WERI-Rb-1 (cell line): ENCODE measurements at regions not wholly inside any gene's neighbourhood (a gene's known extent, or its start where the extent isn't known, plus 50 kb on each side); places are given as distances from the start of the nearest gene placed in this dataset.

Experiments used
- DNase-seq: peaks from one replicate; pipeline ENCODE4 v3.0.0-alpha.2; 2020
- H3K27ac ChIP-seq: fragments of 250-450 bp; sonication (Bioruptor Pico); 2 replicates; pipeline ENCODE4 v1.5.1; 2020; ENCODE audit warnings: mild to moderate bottlenecking, moderate library complexity
- H3K27me3 ChIP-seq: fragments of 250-450 bp; sonication (Bioruptor Pico); 2 replicates; pipeline ENCODE4 v1.5.1; 2021; ENCODE audit warnings: mild to moderate bottlenecking, low read depth, moderate library complexity; ENCODE audit not compliant: insufficient read depth, severe bottlenecking
- H3K36me3 ChIP-seq: fragments of 250-450 bp; sonication (Bioruptor Pico); 2 replicates; pipeline ENCODE4 v1.5.1; 2020; ENCODE audit warnings: mild to moderate bottlenecking, moderate library complexity
- H3K4me3 ChIP-seq: 2 replicates; pipeline ENCODE4 v1.5.1; 2011; ENCODE audit warnings: low read depth, mild to moderate bottlenecking, control low read depth, low read length
- H3K9me3 ChIP-seq: fragments of 250-450 bp; sonication (Bioruptor Pico); 2 replicates; pipeline ENCODE4 v1.5.1; 2021; ENCODE audit warnings: mild to moderate bottlenecking, moderate library complexity; ENCODE audit not compliant: severe bottlenecking
- CTCF ChIP-seq: IDR thresholded peaks from 2 replicates; pipeline ENCODE4 v1.5.1; 2011; ENCODE audit warnings: low read depth, mild to moderate bottlenecking, control low read depth, inconsistent platforms, low read length

GRCh38 chr13:31476753-31477152 is 262.6 kb upstream of the RXFP2 start:
- H3K4me3 ChIP-seq, result no peak overlapping the region
- TF ChIP-seq CTCF, result no peak
- DNase-seq, result no peak

GRCh38 chr13:31477961-31478360 is 261.4 kb upstream of the RXFP2 start:
- no peak overlapping the region for H3K4me3 ChIP-seq
- no peak overlapping the region for H3K27ac ChIP-seq
- no peak for TF ChIP-seq CTCF
- no peaks in the 10 kb centered on the region for H3K27me3 ChIP-seq
- H3K9me3 ChIP-seq, result no peaks in the 10 kb centered on the region
- no peaks in the 10 kb centered on the region for H3K36me3 ChIP-seq
- no peak for DNase-seq

More at GRCh38 chr13:31476753-31477152, 262.6 kb upstream of the RXFP2 start:
- no peaks in the 10 kb centered on the region for H3K36me3 ChIP-seq
- H3K27me3 ChIP-seq, result no peaks in the 10 kb centered on the region
- H3K9me3 ChIP-seq, result no peaks in the 10 kb centered on the region
- no peak overlapping the region for H3K27ac ChIP-seq

GRCh38 chr13:31485183-31485582 is 254.1 kb upstream of the RXFP2 start:
- Histone ChIP-seq H3K9me3 (no peaks in the 10 kb centered on the region), H3K27ac (no peak overlapping the region), H3K27me3 (no peaks in the 10 kb centered on the region), H3K4me3 (no peak overlapping the region), H3K36me3 (no peaks in the 10 kb centered on the region)
- DNase-seq, result no peak
- no peak for TF ChIP-seq CTCF

- Histone ChIP-seq H3K27me3 (no peaks in the 10 kb centered on the region), H3K27ac (no peak overlapping the region), H3K9me3 (no peaks in the 10 kb centered on the region), H3K4me3 (no peak overlapping the region), H3K36me3 (no peaks in the 10 kb centered on the region)
- DNase-seq, result no peak
- no peak for TF ChIP-seq CTCF
Measured at GRCh38 chr13:31485651-31486051, 253.7 kb upstream of the RXFP2 start.

DNA sequence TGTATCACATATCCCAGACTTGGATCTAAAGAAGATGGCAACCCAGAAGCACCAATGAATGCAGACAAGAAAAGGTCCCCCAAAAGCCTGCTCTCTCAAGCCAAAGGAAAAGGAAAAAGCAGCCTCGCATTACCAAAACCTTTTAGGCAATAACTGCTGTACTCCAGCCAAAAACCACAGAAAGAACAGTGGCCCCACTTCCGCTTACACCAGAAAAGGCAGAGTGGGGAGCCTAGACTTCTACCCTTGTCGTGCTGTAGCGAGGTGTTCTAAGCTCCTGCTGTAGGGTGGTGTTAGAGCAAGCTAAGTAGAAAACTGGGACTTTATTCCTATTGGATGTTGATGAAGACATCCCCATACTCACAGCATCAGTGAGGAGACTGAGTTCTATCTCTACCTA is 244.0 kb upstream of the RXFP2 start:
- no peaks in the 10 kb centered on the region for H3K36me3 ChIP-seq
- H3K27me3 ChIP-seq, result no peaks in the 10 kb centered on the region
- no peak for DNase-seq
- H3K4me3 ChIP-seq, result no peak overlapping the region
- no peaks in the 10 kb centered on the region for H3K9me3 ChIP-seq
- TF ChIP-seq CTCF, result no peak
- no peak overlapping the region for H3K27ac ChIP-seq

DNA sequence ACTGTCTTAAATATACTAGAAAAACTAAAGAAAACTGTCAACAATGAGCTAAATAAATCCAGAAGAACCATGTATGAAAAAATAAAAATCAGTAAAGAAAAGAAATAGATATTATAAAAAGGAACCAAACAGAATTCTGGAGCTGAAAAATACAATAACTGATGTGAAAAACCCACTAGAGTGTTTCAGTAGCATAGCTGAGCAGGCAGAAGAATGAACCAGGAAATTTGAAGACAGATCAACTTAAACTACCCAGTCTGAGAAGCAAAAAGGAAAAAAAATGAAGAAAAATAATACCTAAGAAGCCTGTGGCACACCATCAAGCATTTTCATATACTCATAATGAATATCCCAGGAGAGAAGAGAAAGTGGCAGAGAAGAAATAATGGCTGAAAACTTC is 240.1 kb upstream of the RXFP2 start:
- no peak for TF ChIP-seq CTCF
- Histone ChIP-seq H3K4me3 (no peak overlapping the region), H3K9me3 (no peaks in the 10 kb centered on the region), H3K27me3 (no peaks in the 10 kb centered on the region), H3K27ac (no peak overlapping the region), H3K36me3 (no peaks in the 10 kb centered on the region)
- no peak for DNase-seq
